Smooth muscle cell (in vitro differentiated cells): ENCODE measurements at regions not wholly inside any gene's neighbourhood (a gene's known extent, or its start where the extent isn't known, plus 50 kb on each side); places are given as distances from the start of the nearest gene placed in this dataset.

Source experiments
- DNase-seq: peaks from one replicate; lab custom pipeline; 2025; ENCODE audit not compliant: unreplicated experiment; lab: John Stamatoyannopoulos, UW
- H2AFZ ChIP-seq: fragments of 200-600 bp; sonication (generic); 2 replicates; pipeline ENCODE4 v1.6.0; 2016; ENCODE audit warnings: antibody characterized with exemption, low read depth, mild to moderate bottlenecking
- H3F3A ChIP-seq: fragments of 200-600 bp; sonication (generic); 2 replicates; pipeline ENCODE4 v1.6.0; 2017; ENCODE audit warnings: antibody characterized with exemption, low read depth
- H3K27ac ChIP-seq: fragments of 200-600 bp; sonication (generic); 2 replicates; pipeline ENCODE4 v1.5.1; 2016; ENCODE audit warnings: low read depth, mild to moderate bottlenecking
- H3K27me3 ChIP-seq: fragments of 200-600 bp; sonication (generic); 2 replicates; pipeline ENCODE4 v1.6.1; 2016; ENCODE audit warnings: low read depth, mild to moderate bottlenecking
- H3K36me3 ChIP-seq: fragments of 200-600 bp; sonication (generic); 2 replicates; pipeline ENCODE4 v1.5.1; 2016; ENCODE audit warnings: low read depth
- H3K4me1 ChIP-seq: fragments of 200-600 bp; sonication (generic); 2 replicates; pipeline ENCODE4 v1.5.1; 2016; ENCODE audit warnings: low read depth
- H3K4me2 ChIP-seq: fragments of 200-600 bp; sonication (generic); 2 replicates; pipeline ENCODE4 v1.6.0; 2016; ENCODE audit warnings: mild to moderate bottlenecking
- H3K4me3 ChIP-seq: fragments of 200-600 bp; sonication (generic); 2 replicates; pipeline ENCODE4 v1.5.1; 2016; ENCODE audit warnings: mild to moderate bottlenecking
- H3K79me2 ChIP-seq: fragments of 200-600 bp; sonication (generic); 2 replicates; pipeline ENCODE4 v1.6.0; 2016; ENCODE audit warnings: low read depth, mild to moderate bottlenecking
- H3K9ac ChIP-seq: fragments of 200-600 bp; sonication (generic); 2 replicates; pipeline ENCODE4 v1.6.0; 2016; ENCODE audit warnings: low read depth
- H3K9me3 ChIP-seq: fragments of 200-600 bp; sonication (generic); replicated peaks from 2 replicates; pipeline ENCODE4 v1.5.1; 2016; ENCODE audit warnings: low read depth
- H4K20me1 ChIP-seq: fragments of 200-600 bp; sonication (generic); 2 replicates; pipeline ENCODE4 v1.6.0; 2016; ENCODE audit warnings: low read depth
- CTCF ChIP-seq: fragments of 200-600 bp; sonication (generic); IDR thresholded peaks from 2 replicates; pipeline ENCODE4 v1.5.1; 2017; ENCODE audit warnings: borderline replicate concordance, mild to moderate bottlenecking, antibody characterized with exemption; ENCODE audit not compliant: insufficient read depth, poor library complexity, severe bottlenecking
- WGBS: methylation state at CpG from one replicate; pipeline ENCODE4 v1.1.7; 2016; ENCODE audit warnings: low lambda C conversion rate; 5-methylcytosine and 5-hydroxymethylcytosine counted together

GRCh38 chr1:222093518-222093917, 351.6 kb upstream of the DUSP10 start:
- Histone ChIP-seq H3K9ac (no peak overlapping the region), H3K27ac (no peak overlapping the region), H3K27me3 (no peaks in the 10 kb centered on the region), H3K36me3 (no peaks in the 10 kb centered on the region), H3K79me2 (no peaks in the 10 kb centered on the region), H3K4me2 (no peak overlapping the region), H2AFZ (no peak overlapping the region), H3K4me1 (no peaks in the 10 kb centered on the region), H3K4me3 (no peak overlapping the region), H4K20me1 (no peaks in the 10 kb centered on the region), H3K9me3 (no peaks in the 10 kb centered on the region), H3F3A (no peaks in the 10 kb centered on the region)
- no peak for TF ChIP-seq CTCF
- DNase-seq = no peak
- 84% methylated on average over 4 of the region's 4 CpGs for WGBS

GRCh38 chr1:222090103-222090502, 348.2 kb upstream of the DUSP10 start:
- Histone ChIP-seq H3K79me2 (no peaks in the 10 kb centered on the region), H2AFZ (peak overlapping the region; percentile 28), H3K36me3 (no peaks in the 10 kb centered on the region), H3K27me3 (no peaks in the 10 kb centered on the region), H3K4me1 (no peaks in the 10 kb centered on the region), H3K4me3 (no peak overlapping the region), H3F3A (no peaks in the 10 kb centered on the region), H3K4me2 (no peak overlapping the region), H3K27ac (peak overlapping the region; percentile 75), H3K9me3 (peaks cover 2% of the 10 kb centered on the region), H4K20me1 (no peaks in the 10 kb centered on the region), H3K9ac (peak overlapping the region; percentile 22)
- no peak for TF ChIP-seq CTCF
- 40% methylated on average over 4 of the region's 4 CpGs for WGBS
- DNase-seq = no peak

- Histone ChIP-seq H3K4me1 (no peaks in the 10 kb centered on the region), H2AFZ (no peak overlapping the region), H3K27ac (no peak overlapping the region), H3K36me3 (peaks cover 5% of the 10 kb centered on the region), H4K20me1 (no peaks in the 10 kb centered on the region), H3K27me3 (no peaks in the 10 kb centered on the region), H3K79me2 (no peaks in the 10 kb centered on the region), H3K9me3 (peaks cover 7% of the 10 kb centered on the region), H3K4me2 (no peak overlapping the region), H3K9ac (no peak overlapping the region), H3K4me3 (no peak overlapping the region), H3F3A (no peaks in the 10 kb centered on the region)
- 88% methylated on average over 9 of the region's 9 CpGs for WGBS
- DNase-seq = no peak
- no peak for TF ChIP-seq CTCF
These were observed 345.5 kb upstream of the DUSP10 start for GRCh38 chr1:222087221-222087920.

GRCh38 chr1:222084996-222085395, 343.1 kb upstream of the DUSP10 start:
- WGBS = 85% methylated on average over 1 of the region's 1 CpG
- TF ChIP-seq CTCF = no peak
- no peak for DNase-seq
- H3K4me2 ChIP-seq = no peak overlapping the region
- no peak overlapping the region for H3K27ac ChIP-seq
- no peak overlapping the region for H2AFZ ChIP-seq
- no peak overlapping the region for H3K4me3 ChIP-seq
- peaks cover 7% of the 10 kb centered on the region for H3K9me3 ChIP-seq
- no peaks in the 10 kb centered on the region for H4K20me1 ChIP-seq
- H3K79me2 ChIP-seq = no peaks in the 10 kb centered on the region
- H3K4me1 ChIP-seq = no peaks in the 10 kb centered on the region
- H3K27me3 ChIP-seq = no peaks in the 10 kb centered on the region
- H3K36me3 ChIP-seq = peaks cover 5% of the 10 kb centered on the region
- H3F3A ChIP-seq = no peaks in the 10 kb centered on the region
- H3K9ac ChIP-seq = no peak overlapping the region
